HEK293T (cell line): ENCODE measurements at regions not wholly inside any gene's neighbourhood (a gene's known extent, or its start where the extent isn't known, plus 50 kb on each side); places are given as distances from the start of the nearest gene placed in this dataset.
"Not testable (repeated sequence)": the region's sequence is repeated elsewhere in the genome, so short reads cannot be mapped to it uniquely, and the experiment has no call there.

Source experiments
- CTCF ChIA-PET: fragments of 350-600 bp; formaldehyde crosslinking; extraction: SDS; loops from one replicate; lab custom pipeline; 2021; ENCODE audit warnings: antibody characterized with exemption, inconsistent platforms; lab: Yijun Ruan, JAX
- POLR2A ChIA-PET: fragments of 350-600 bp; formaldehyde crosslinking; extraction: SDS; loops from one replicate; lab custom pipeline; 2020; ENCODE audit warnings: antibody characterized with exemption, inconsistent platforms; lab: Yijun Ruan, JAX
- DNase-seq: peaks from one replicate; pipeline ENCODE4 v3.0.0; 2012; ENCODE audit warnings: mixed read lengths; ENCODE audit errors: extremely low spot score
- ARNT ChIP-seq: fragments of 450-650 bp; IDR thresholded peaks from 2 replicates; pipeline ENCODE4 v1.6.1; 2017; ENCODE audit warnings: mild to moderate bottlenecking
- BHLHE40 ChIP-seq: fragments of 450-650 bp; IDR thresholded peaks from 2 replicates; pipeline ENCODE4 v1.6.1; 2016; ENCODE audit warnings: mild to moderate bottlenecking, moderate library complexity, borderline replicate concordance
- CTBP1 ChIP-seq: fragments of 450-650 bp; IDR thresholded peaks from 2 replicates; pipeline ENCODE4 v1.6.1; 2016; ENCODE audit warnings: borderline replicate concordance
- ELF4 ChIP-seq: fragments of 450-650 bp; IDR thresholded peaks from 2 replicates; pipeline ENCODE4 v1.6.1; 2017; ENCODE audit warnings: antibody characterized with exemption
- FOXA1 ChIP-seq: fragments of 450-650 bp; IDR thresholded peaks from 2 replicates; pipeline ENCODE4 v1.6.1; 2016; ENCODE audit warnings: mild to moderate bottlenecking
- FOXK2 ChIP-seq: fragments of 450-650 bp; IDR thresholded peaks from 2 replicates; pipeline ENCODE4 v1.6.1; 2016; ENCODE audit warnings: mild to moderate bottlenecking
- FOXM1 ChIP-seq: fragments of 450-650 bp; IDR thresholded peaks from 2 replicates; pipeline ENCODE4 v1.6.1; 2017; ENCODE audit warnings: mild to moderate bottlenecking, borderline replicate concordance
- HDGF ChIP-seq: fragments of 450-650 bp; IDR thresholded peaks from 2 replicates; pipeline ENCODE4 v1.6.1; 2017; ENCODE audit warnings: antibody characterized with exemption, borderline replicate concordance
- L3MBTL2 ChIP-seq: fragments of 450-650 bp; conservative IDR thresholded peaks from 2 replicates; pipeline ENCODE4 v1.6.1; 2016; ENCODE audit warnings: mild to moderate bottlenecking
- NFRKB ChIP-seq: fragments of 450-650 bp; IDR thresholded peaks from 2 replicates; pipeline ENCODE4 v1.6.1; 2016; ENCODE audit warnings: mild to moderate bottlenecking, moderate library complexity
- PKNOX1 ChIP-seq: fragments of 450-650 bp; IDR thresholded peaks from 2 replicates; pipeline ENCODE4 v1.6.1; 2016
- SP1 ChIP-seq: fragments of 450-650 bp; IDR thresholded peaks from 2 replicates; pipeline ENCODE4 v1.6.1; 2017
- SUZ12 ChIP-seq: fragments of 450-650 bp; IDR thresholded peaks from 2 replicates; pipeline ENCODE4 v1.6.1; 2016; ENCODE audit warnings: mild to moderate bottlenecking
- TARDBP ChIP-seq: fragments of 450-650 bp; IDR thresholded peaks from 2 replicates; pipeline ENCODE4 v1.6.1; 2016
- ZNF384 ChIP-seq: fragments of 450-650 bp; IDR thresholded peaks from 2 replicates; pipeline ENCODE4 v1.6.1; 2016

- TF ChIP-seq SUZ12: no peak
- no peak for TF ChIP-seq ELF4
- TF ChIP-seq L3MBTL2: no peak
- no peak for TF ChIP-seq SP1
- no peak for TF ChIP-seq TARDBP
- no peak for DNase-seq
- CTCF ChIA-PET: no interaction called here
- POLR2A ChIA-PET: no interaction called here
Measured at GRCh38 chr7:70884809-70885208, 247.1 kb upstream of the GALNT17 start.

GRCh38 chr7:70886547-70886946, 245.4 kb upstream of the GALNT17 start:
- POLR2A ChIA-PET: no interaction called here
- DNase-seq: no peak
- TF ChIP-seq PKNOX1: no peak
- TF ChIP-seq FOXM1: no peak
- no peak for TF ChIP-seq FOXK2
- TF ChIP-seq ARNT: no peak
- no peak for TF ChIP-seq BHLHE40
- CTCF ChIA-PET: no interaction called here

GRCh38 chr7:70887186-70887585, 244.8 kb upstream of the GALNT17 start:
- ChIA-PET POLR2A (no interaction called here), CTCF (no interaction called here)
- TF ChIP-seq BHLHE40 (no peak), PKNOX1 (no peak)
- DNase-seq: no peak

- no peak for DNase-seq
- POLR2A ChIA-PET: no interaction called here
- CTCF ChIA-PET: no interaction called here
- no peak for TF ChIP-seq NFRKB
- no peak for TF ChIP-seq FOXA1
Measured at GRCh38 chr7:70890147-70890969, 241.6 kb upstream of the GALNT17 start.

- no peak for TF ChIP-seq L3MBTL2
- TF ChIP-seq TARDBP: no peak
- TF ChIP-seq FOXK2: no peak
- CTCF ChIA-PET: no interaction called here
- DNase-seq: no peak
- POLR2A ChIA-PET: no interaction called here
Measured at GRCh38 chr7:70893422-70893821, 238.5 kb upstream of the GALNT17 start.

GRCh38 chr7:70893971-70894715, 237.8 kb upstream of the GALNT17 start:
- TF ChIP-seq FOXA1 (no peak), HDGF (no peak), ZNF384 (no peak), L3MBTL2 (no peak), BHLHE40 (no peak), NFRKB (no peak), ARNT (no peak), CTBP1 (no peak), FOXM1 (no peak), SUZ12 (no peak), FOXK2 (no peak)
- CTCF ChIA-PET: interaction anchor here (0.5 kb wide), 1 partner anchor 92 kb away, joined by 3 read pairs; no protein-coding TSS in a partner anchor
- POLR2A ChIA-PET: no interaction called here
- DNase-seq: no peak

GRCh38 chr7:70894799-70895198, 237.1 kb upstream of the GALNT17 start:
- POLR2A ChIA-PET: no interaction called here
- CTCF ChIA-PET: no interaction called here
- TF ChIP-seq ZNF384: no peak
- no peak for TF ChIP-seq BHLHE40
- no peak for TF ChIP-seq HDGF
- no peak for TF ChIP-seq PKNOX1
- TF ChIP-seq CTBP1: no peak
- TF ChIP-seq FOXK2: no peak
- no peak for TF ChIP-seq SP1
- no peak for TF ChIP-seq TARDBP
- TF ChIP-seq L3MBTL2: no peak
- no peak for TF ChIP-seq ELF4
- TF ChIP-seq FOXA1: no peak
- no peak for TF ChIP-seq ARNT
- no peak for TF ChIP-seq NFRKB
- no peak for DNase-seq

GRCh38 chr7:70895337-70896200, 236.4 kb upstream of the GALNT17 start:
- CTCF ChIA-PET, POLR2A ChIA-PET, DNase-seq: not testable (repeated sequence)
